PFSK-1 (cell line): ENCODE measurements at regions not wholly inside any gene's neighbourhood (a gene's known extent, or its start where the extent isn't known, plus 50 kb on each side); places are given as distances from the start of the nearest gene placed in this dataset.

Experiments
- FOXP2 ChIP-seq: optimal IDR thresholded peaks from 2 replicates; pipeline ENCODE3; 2011; ENCODE audit warnings: borderline replicate concordance, control low read depth, inconsistent platforms; ENCODE audit not compliant: insufficient read depth; ENCODE audit errors: extremely low read length, extremely low read depth
- POLR2AphosphoS5 ChIP-seq: IDR thresholded peaks from 2 replicates; pipeline ENCODE4 v1.6.1; 2012; ENCODE audit warnings: low read depth, mild to moderate bottlenecking, control low read depth, low read length, moderate library complexity
- REST ChIP-seq, 2 experiments: IDR thresholded peaks; 2 replicates each; pipeline versions ENCODE4 v1.6.1 to v1.8.0; 2011 to 2012; ENCODE audit warnings: low read depth in 2 of 2, low read length in 2 of 2, control low read depth in 1 of 2, inconsistent platforms in 1 of 2, mild to moderate bottlenecking in 1 of 2, moderate library complexity in 1 of 2; ENCODE audit not compliant: insufficient read depth in 1 of 2
- SIN3A ChIP-seq: IDR thresholded peaks from 2 replicates; pipeline ENCODE4 v1.6.1; 2012; ENCODE audit warnings: mild to moderate bottlenecking, low read length, moderate library complexity, borderline replicate concordance; ENCODE audit not compliant: insufficient read depth
- TAF1 ChIP-seq: IDR thresholded peaks from 2 replicates; pipeline ENCODE4 v1.6.1; 2012; ENCODE audit warnings: low read length, control low read depth, borderline replicate concordance; ENCODE audit not compliant: insufficient read depth

GRCh38 chr3:88222343-88222742 lies 72.6 kb downstream of the C3orf38 start:
- no peak for TF ChIP-seq SIN3A
- no peak for TF ChIP-seq FOXP2
- TF ChIP-seq POLR2AphosphoS5 = no peak
- no peak for TF ChIP-seq TAF1
- no peak for TF ChIP-seq REST (IDR thresholded peaks at IDR 0.05; ENCODE audit: insufficient read depth in 1 of 2, low read depth in 2 of 2, low read length in 2 of 2)

GRCh38 chr3:88225326-88226008 lies 75.7 kb downstream of the C3orf38 start:
- TF ChIP-seq TAF1 (no peak), REST (IDR thresholded peaks at IDR 0.05; ENCODE audit: insufficient read depth in 1 of 2, low read depth in 2 of 2, low read length in 2 of 2) (no peak), SIN3A (no peak), FOXP2 (no peak), POLR2AphosphoS5 (no peak)

DNA sequence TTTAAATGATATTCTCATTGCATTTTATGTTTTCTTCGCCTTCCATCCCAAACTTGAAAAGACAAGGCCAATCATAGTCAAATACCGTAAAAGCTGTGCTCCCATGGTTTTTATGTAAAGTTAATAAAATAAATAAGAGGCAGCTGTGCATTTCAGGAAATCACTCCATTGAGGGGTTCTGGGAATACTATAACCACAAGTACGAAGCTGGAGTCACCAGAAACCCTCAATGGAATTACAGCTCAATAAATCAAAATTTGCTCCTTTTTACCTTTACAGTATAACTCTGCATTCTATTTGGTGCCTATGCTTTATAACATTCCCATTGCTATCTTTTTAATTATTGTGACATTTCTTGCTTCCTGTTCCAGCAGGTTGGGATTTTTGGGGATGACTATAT lies 77.2 kb downstream of the C3orf38 start:
- TF ChIP-seq SIN3A (no peak), POLR2AphosphoS5 (no peak), FOXP2 (no peak), TAF1 (no peak)

DNA sequence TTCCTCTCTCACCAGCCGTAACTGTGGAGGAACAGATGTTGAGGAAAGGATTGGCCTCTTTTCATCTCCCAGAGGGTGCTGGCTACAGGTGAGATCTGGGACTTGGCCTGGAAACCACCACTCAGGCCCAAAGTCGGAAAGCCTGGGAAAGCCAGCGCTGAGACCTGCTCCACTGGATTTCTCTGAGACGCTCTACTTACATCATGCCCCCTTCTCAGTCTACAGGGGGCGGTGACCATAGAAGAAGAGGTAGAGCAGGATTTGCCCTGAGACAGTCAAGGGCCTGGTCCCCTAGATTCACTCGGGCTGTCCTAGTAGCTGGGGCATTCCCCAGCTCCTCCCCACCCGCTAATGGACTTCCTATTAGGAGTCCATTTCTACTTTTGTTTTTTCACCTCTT lies 80.9 kb downstream of the C3orf38 start:
- TF ChIP-seq REST (IDR thresholded peaks at IDR 0.05; ENCODE audit: insufficient read depth in 1 of 2, low read depth in 2 of 2, low read length in 2 of 2) = no peak
- no peak for TF ChIP-seq FOXP2
- TF ChIP-seq SIN3A = no peak
- TF ChIP-seq TAF1 = no peak
- TF ChIP-seq POLR2AphosphoS5 = no peak

DNA sequence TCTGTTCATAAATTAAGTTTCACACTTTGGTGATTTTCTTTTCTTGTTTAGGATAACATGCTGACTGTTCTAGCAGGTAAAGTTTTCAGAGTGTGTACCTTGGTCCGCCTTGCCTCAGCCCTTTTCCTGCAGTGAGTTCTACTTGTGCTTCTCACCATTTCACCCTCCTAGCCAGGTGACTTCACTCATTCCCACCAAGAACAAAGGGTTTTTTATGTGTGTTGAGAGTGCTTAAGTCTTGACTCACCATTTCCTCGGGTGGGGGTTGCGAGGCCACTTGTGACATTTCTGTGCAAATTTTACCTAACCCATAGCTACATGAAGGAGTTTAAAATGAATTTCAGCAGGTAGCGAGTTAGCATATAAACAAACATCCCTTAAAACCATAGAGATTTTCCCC lies 81.4 kb downstream of the C3orf38 start:
- no peak for TF ChIP-seq SIN3A
- no peak for TF ChIP-seq REST (IDR thresholded peaks at IDR 0.05; ENCODE audit: insufficient read depth in 1 of 2, low read depth in 2 of 2, low read length in 2 of 2)
- TF ChIP-seq TAF1 = no peak
- TF ChIP-seq POLR2AphosphoS5 = no peak
- TF ChIP-seq FOXP2 = no peak
